Neutrophil (primary cell): ENCODE measurements at regions not wholly inside any gene's neighbourhood (a gene's known extent, or its start where the extent isn't known, plus 50 kb on each side); places are given as distances from the start of the nearest gene placed in this dataset.

Experiments
- H3K27ac ChIP-seq: fragments of 200-600 bp; sonication (generic); 2 replicates; pipeline ENCODE4 v1.5.1; 2016; ENCODE audit warnings: mild to moderate bottlenecking, moderate library complexity
- H3K27me3 ChIP-seq: fragments of 200-600 bp; sonication (generic); 2 replicates; pipeline ENCODE4 v1.6.0; 2016; ENCODE audit warnings: mild to moderate bottlenecking
- H3K36me3 ChIP-seq: fragments of 200-600 bp; sonication (generic); 2 replicates; pipeline ENCODE4 v1.5.1; 2017
- H3K4me1 ChIP-seq, 2 experiments: fragments of 200-600 bp in 1 of 2; sonication (generic) in 1 of 2; 1 replicate in 1 of 2; 2 replicates in 1 of 2; pipeline versions ENCODE4 v1.5.1 to v1.6.1; 2013 to 2016; ENCODE audit warnings: low read depth in 1 of 2, low read length in 1 of 2, mild to moderate bottlenecking in 1 of 2, moderate library complexity in 1 of 2; ENCODE audit not compliant: control insufficient read depth in 1 of 2, insufficient read depth in 1 of 2
- H3K4me3 ChIP-seq, 2 experiments: fragments of 200-600 bp in 1 of 2; sonication (generic) in 1 of 2; 1 replicate in 1 of 2; 2 replicates in 1 of 2; pipeline ENCODE4 v1.5.1; 2013 to 2016; ENCODE audit warnings: low read depth in 1 of 2, low read length in 1 of 2, mild to moderate bottlenecking in 1 of 2, moderate library complexity in 1 of 2
- H3K9me3 ChIP-seq: fragments of 200-600 bp; sonication (generic); 2 replicates; pipeline ENCODE4 v1.5.1; 2016
- TF ChIP-seq, protein P1 (sequence below): fragments of 200-600 bp; sonication (generic); IDR thresholded peaks from 2 replicates; pipeline ENCODE4 v1.5.1; 2016; ENCODE audit warnings: antibody characterized with exemption

DNA sequence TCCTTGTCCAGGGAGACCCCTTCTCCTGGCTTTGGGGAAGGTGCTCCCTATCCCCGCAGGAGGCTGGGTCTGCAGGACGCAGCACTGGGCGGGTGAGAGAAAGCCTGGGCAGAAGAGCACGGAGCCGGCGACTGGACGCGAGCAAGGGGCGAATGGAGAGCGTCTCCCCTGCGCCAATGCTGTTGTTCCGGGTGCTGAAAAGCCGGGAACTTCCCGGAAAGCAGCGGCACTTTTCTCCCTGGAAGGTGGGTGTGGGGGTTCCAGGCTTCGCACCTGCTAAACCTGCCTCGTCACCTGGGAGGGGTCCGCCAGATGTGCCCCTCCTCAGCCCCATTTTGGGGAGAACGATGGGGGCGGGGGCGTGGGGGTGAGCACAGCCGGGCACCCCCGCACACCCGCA lies 417.1 kb upstream of the TMTC1 start:
- Histone ChIP-seq H3K4me3 (no peak overlapping the region), H3K9me3 (no peaks in the 10 kb centered on the region), H3K27ac (no peak overlapping the region), H3K36me3 (no peaks in the 10 kb centered on the region), H3K27me3 (peaks cover 42% of the 10 kb centered on the region), H3K4me1 (no peaks in the 10 kb centered on the region)
- TF ChIP-seq, protein P1, sequence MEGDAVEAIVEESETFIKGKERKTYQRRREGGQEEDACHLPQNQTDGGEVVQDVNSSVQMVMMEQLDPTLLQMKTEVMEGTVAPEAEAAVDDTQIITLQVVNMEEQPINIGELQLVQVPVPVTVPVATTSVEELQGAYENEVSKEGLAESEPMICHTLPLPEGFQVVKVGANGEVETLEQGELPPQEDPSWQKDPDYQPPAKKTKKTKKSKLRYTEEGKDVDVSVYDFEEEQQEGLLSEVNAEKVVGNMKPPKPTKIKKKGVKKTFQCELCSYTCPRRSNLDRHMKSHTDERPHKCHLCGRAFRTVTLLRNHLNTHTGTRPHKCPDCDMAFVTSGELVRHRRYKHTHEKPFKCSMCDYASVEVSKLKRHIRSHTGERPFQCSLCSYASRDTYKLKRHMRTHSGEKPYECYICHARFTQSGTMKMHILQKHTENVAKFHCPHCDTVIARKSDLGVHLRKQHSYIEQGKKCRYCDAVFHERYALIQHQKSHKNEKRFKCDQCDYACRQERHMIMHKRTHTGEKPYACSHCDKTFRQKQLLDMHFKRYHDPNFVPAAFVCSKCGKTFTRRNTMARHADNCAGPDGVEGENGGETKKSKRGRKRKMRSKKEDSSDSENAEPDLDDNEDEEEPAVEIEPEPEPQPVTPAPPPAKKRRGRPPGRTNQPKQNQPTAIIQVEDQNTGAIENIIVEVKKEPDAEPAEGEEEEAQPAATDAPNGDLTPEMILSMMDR: no peak

DNA sequence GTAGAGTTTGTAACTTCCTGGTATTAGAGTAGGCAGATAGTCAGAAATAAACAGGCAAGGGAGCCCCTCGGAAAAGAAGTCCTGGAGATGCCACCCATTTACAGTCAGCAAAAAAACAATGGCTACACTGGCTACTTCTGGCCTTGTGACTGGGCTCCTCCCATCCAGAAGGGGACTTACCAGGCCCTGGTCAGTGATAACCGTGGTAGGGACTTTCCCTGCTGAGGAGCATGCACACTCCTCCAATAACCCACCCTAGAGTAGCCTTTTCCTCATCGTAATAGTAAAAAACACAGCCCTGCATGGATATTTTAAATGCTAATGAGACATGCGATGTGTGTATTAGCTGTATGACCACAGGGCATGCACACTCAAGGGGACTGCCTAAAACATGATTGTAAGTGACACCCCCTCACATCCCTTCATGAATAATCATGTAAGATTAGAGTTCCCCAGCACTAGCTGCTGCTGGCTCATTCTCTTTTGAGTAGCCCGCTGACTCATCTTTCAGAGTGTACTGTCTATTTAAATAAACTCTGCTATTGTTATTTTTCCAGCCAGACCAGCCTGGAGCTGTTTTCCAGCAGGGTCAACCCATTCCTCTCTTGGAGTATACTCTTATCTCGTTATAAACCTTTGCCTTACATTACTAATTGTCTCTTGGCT lies 413.8 kb upstream of the TMTC1 start:
- no peak overlapping the region for H3K4me3 ChIP-seq
- H3K27ac ChIP-seq: no peak overlapping the region
- H3K9me3 ChIP-seq: no peaks in the 10 kb centered on the region
- H3K36me3 ChIP-seq: no peaks in the 10 kb centered on the region
- H3K27me3 ChIP-seq: peaks cover 40% of the 10 kb centered on the region
- TF ChIP-seq, protein P1: no peak
- no peaks in the 10 kb centered on the region for H3K4me1 ChIP-seq

- H3K36me3 ChIP-seq: no peaks in the 10 kb centered on the region
- no peaks in the 10 kb centered on the region for H3K9me3 ChIP-seq
- no peaks in the 10 kb centered on the region for H3K27me3 ChIP-seq
- H3K27ac ChIP-seq: no peak overlapping the region
- no peaks in the 10 kb centered on the region for H3K4me1 ChIP-seq
- no peak overlapping the region for H3K4me3 ChIP-seq
- TF ChIP-seq, protein P1: no peak
Measured at GRCh38 chr12:30191696-30192455, 408.1 kb upstream of the TMTC1 start.

DNA sequence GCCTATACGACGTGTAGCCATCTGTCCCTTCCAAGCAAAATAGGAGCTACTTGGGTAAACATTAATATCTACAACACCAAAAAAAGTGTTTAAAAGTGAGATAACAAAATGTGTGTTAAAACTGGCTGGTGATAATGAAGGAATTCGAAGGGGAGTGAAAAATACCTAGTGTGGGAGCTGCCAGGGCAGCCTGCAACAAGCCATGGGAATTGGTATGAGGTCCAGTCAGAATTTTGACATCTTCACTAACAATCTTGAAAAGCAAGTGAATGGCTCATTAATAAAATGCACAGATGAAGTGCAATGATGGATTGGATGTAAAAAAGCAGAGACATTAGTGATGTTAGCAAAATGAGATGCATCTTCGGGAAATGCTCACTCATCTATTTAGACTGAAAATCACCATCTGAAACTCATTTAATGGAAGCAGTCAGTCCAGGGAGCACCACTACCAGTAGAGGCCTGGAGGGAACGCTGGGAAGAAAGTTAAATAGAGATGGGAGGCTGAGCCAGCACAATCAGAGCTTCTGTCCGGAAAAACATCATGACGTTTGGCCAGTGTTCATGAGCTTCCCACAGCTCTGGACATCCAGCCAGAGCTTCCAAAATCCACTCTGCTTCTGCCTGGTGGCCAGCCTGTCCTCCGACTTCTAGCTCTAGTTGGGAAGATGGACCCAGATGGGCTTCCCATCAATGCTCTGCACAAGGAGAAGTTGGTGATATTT lies 405.0 kb upstream of the TMTC1 start:
- no peaks in the 10 kb centered on the region for H3K4me1 ChIP-seq
- TF ChIP-seq, protein P1: no peak
- H3K36me3 ChIP-seq: no peaks in the 10 kb centered on the region
- no peak overlapping the region for H3K4me3 ChIP-seq
- no peaks in the 10 kb centered on the region for H3K27me3 ChIP-seq
- H3K9me3 ChIP-seq: no peaks in the 10 kb centered on the region
- H3K27ac ChIP-seq: no peak overlapping the region

GRCh38 chr12:30187426-30187825 lies 403.7 kb upstream of the TMTC1 start:
- Histone ChIP-seq H3K27me3 (no peaks in the 10 kb centered on the region), H3K4me3 (no peak overlapping the region), H3K36me3 (no peaks in the 10 kb centered on the region), H3K27ac (no peak overlapping the region), H3K9me3 (no peaks in the 10 kb centered on the region), H3K4me1 (no peaks in the 10 kb centered on the region)
- TF ChIP-seq, protein P1: no peak
